GM12865 (cell line): ENCODE measurements at regions not wholly inside any gene's neighbourhood (a gene's known extent, or its start where the extent isn't known, plus 50 kb on each side); places are given as distances from the start of the nearest gene placed in this dataset.

Source experiments
- DNase-seq: peaks from one replicate; pipeline ENCODE4 v3.0.0; 2010; ENCODE audit warnings: low read depth
- H3K4me3 ChIP-seq: 2 replicates; pipeline ENCODE4 v1.5.1; 2011; ENCODE audit warnings: mild to moderate bottlenecking, low read depth, low read length, control low read depth
- CTCF ChIP-seq: IDR thresholded peaks from 2 replicates; pipeline ENCODE4 v1.5.1; 2011; ENCODE audit warnings: low read length, control low read depth, low read depth, inconsistent platforms; ENCODE audit not compliant: insufficient read depth; ENCODE audit errors: missing control alignments

GRCh38 chr6:24019830-24020229 is 106.2 kb upstream of the NRSN1 start:
- no peak for DNase-seq
- no peak overlapping the region for H3K4me3 ChIP-seq
- TF ChIP-seq CTCF: no peak

GRCh38 chr6:24026050-24026449 is 100.0 kb upstream of the NRSN1 start:
- H3K4me3 ChIP-seq: no peak overlapping the region
- TF ChIP-seq CTCF: no peak
- DNase-seq: no peak

- no peak overlapping the region for H3K4me3 ChIP-seq
- DNase-seq: no peak
- TF ChIP-seq CTCF: no peak
Measured at GRCh38 chr6:24031496-24031895, 94.5 kb upstream of the NRSN1 start.

- no peak for TF ChIP-seq CTCF
- no peak for DNase-seq
- no peak overlapping the region for H3K4me3 ChIP-seq
Measured at GRCh38 chr6:24032896-24033688, 92.9 kb upstream of the NRSN1 start.

GRCh38 chr6:24043848-24044247 is 82.2 kb upstream of the NRSN1 start:
- DNase-seq: no peak
- no peak overlapping the region for H3K4me3 ChIP-seq
- no peak for TF ChIP-seq CTCF

- TF ChIP-seq CTCF: no peak
- no peak for DNase-seq
- H3K4me3 ChIP-seq: no peak overlapping the region
Measured at GRCh38 chr6:24051942-24052589, 73.9 kb upstream of the NRSN1 start.

GRCh38 chr6:24052590-24052961 is 73.4 kb upstream of the NRSN1 start:
- no peak for TF ChIP-seq CTCF
- no peak for DNase-seq
- no peak overlapping the region for H3K4me3 ChIP-seq
